MM.1S (cell line): ENCODE measurements at regions not wholly inside any gene's neighbourhood (a gene's known extent, or its start where the extent isn't known, plus 50 kb on each side); places are given as distances from the start of the nearest gene placed in this dataset.

ENCODE experiments used
- DNase-seq: peaks from one replicate; pipeline ENCODE4 v3.0.0-alpha.2; 2015
- H2AFZ ChIP-seq: fragments of 300-600 bp; sonication (generic); 2 replicates; pipeline ENCODE4 v1.6.0; 2016; ENCODE audit warnings: antibody characterized with exemption, low read length
- H3F3A ChIP-seq: fragments of 300-600 bp; sonication (generic); 2 replicates; pipeline ENCODE4 v1.6.1; 2016; ENCODE audit warnings: mild to moderate bottlenecking, antibody characterized with exemption, low read length, moderate library complexity, mixed read lengths; ENCODE audit not compliant: insufficient read depth
- H3K27ac ChIP-seq: fragments of 300-600 bp; sonication (generic); 2 replicates; pipeline ENCODE4 v1.5.1; 2016; ENCODE audit warnings: mild to moderate bottlenecking, low read length
- H3K27me3 ChIP-seq: fragments of 300-600 bp; sonication (generic); replicated peaks from 2 replicates; pipeline ENCODE4 v1.6.0; 2016; ENCODE audit warnings: low read length; ENCODE audit not compliant: insufficient read depth
- H3K36me3 ChIP-seq: fragments of 300-600 bp; sonication (generic); replicated peaks from 2 replicates; pipeline ENCODE4 v1.6.1; 2016; ENCODE audit warnings: mild to moderate bottlenecking, low read length, mixed read lengths; ENCODE audit not compliant: insufficient read depth
- H3K4me1 ChIP-seq: fragments of 300-600 bp; sonication (generic); 2 replicates; pipeline ENCODE4 v1.6.1; 2016; ENCODE audit warnings: low read length, mixed read lengths
- H3K4me2 ChIP-seq: fragments of 300-600 bp; sonication (generic); 2 replicates; pipeline ENCODE4 v1.6.0; 2016; ENCODE audit warnings: low read depth, low read length
- H3K4me3 ChIP-seq: fragments of 300-600 bp; sonication (generic); 2 replicates; pipeline ENCODE4 v1.5.1; 2016; ENCODE audit warnings: low read length, mixed read lengths
- H3K79me2 ChIP-seq: fragments of 300-600 bp; sonication (generic); 2 replicates; pipeline ENCODE4 v1.6.1; 2016; ENCODE audit warnings: mixed run types, low read length, mixed read lengths
- H3K9ac ChIP-seq: fragments of 300-600 bp; sonication (generic); 2 replicates; pipeline ENCODE4 v1.6.1; 2016; ENCODE audit warnings: low read length, mixed read lengths
- H3K9me2 ChIP-seq: fragments of 300-600 bp; sonication (generic); replicated peaks from 2 replicates; pipeline ENCODE4 v1.6.1; 2016; ENCODE audit warnings: mild to moderate bottlenecking, low read length, mixed read lengths; ENCODE audit not compliant: insufficient read depth
- H3K9me3 ChIP-seq: fragments of 300-600 bp; sonication (generic); replicated peaks from 2 replicates; pipeline ENCODE4 v1.6.1; 2016; ENCODE audit warnings: mild to moderate bottlenecking, low read length, mixed read lengths; ENCODE audit not compliant: insufficient read depth
- H4K20me1 ChIP-seq: fragments of 300-600 bp; sonication (generic); 2 replicates; pipeline ENCODE4 v1.6.1; 2016; ENCODE audit warnings: mild to moderate bottlenecking, low read length, moderate library complexity, mixed read lengths; ENCODE audit not compliant: insufficient read depth
- EZH2 ChIP-seq: fragments of 300-600 bp; sonication (generic); optimal IDR thresholded peaks from 2 replicates; pipeline ENCODE3; 2017; ENCODE audit warnings: low read depth, mild to moderate bottlenecking, antibody characterized with exemption, low read length, mixed read lengths
- EZH2phosphoT487 ChIP-seq: fragments of 300-600 bp; sonication (generic); IDR thresholded peaks from 2 replicates; pipeline ENCODE4 v1.6.1; 2018; ENCODE audit warnings: antibody characterized with exemption, low read length
- TF ChIP-seq, protein P1 (sequence below): fragments of 300-600 bp; sonication (generic); IDR thresholded peaks from 2 replicates; pipeline ENCODE4 v1.5.1; 2016; ENCODE audit warnings: antibody characterized with exemption, low read length, mixed read lengths

- DNase-seq, result no peak
- peaks cover 10% of the 10 kb centered on the region for H3K4me1 ChIP-seq
- no peaks in the 10 kb centered on the region for H3K36me3 ChIP-seq
- TF ChIP-seq EZH2 (no peak), EZH2phosphoT487 (no peak)
- TF ChIP-seq, protein P1, sequence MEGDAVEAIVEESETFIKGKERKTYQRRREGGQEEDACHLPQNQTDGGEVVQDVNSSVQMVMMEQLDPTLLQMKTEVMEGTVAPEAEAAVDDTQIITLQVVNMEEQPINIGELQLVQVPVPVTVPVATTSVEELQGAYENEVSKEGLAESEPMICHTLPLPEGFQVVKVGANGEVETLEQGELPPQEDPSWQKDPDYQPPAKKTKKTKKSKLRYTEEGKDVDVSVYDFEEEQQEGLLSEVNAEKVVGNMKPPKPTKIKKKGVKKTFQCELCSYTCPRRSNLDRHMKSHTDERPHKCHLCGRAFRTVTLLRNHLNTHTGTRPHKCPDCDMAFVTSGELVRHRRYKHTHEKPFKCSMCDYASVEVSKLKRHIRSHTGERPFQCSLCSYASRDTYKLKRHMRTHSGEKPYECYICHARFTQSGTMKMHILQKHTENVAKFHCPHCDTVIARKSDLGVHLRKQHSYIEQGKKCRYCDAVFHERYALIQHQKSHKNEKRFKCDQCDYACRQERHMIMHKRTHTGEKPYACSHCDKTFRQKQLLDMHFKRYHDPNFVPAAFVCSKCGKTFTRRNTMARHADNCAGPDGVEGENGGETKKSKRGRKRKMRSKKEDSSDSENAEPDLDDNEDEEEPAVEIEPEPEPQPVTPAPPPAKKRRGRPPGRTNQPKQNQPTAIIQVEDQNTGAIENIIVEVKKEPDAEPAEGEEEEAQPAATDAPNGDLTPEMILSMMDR, result no peak
- no peaks in the 10 kb centered on the region for H4K20me1 ChIP-seq
- H3K9me2 ChIP-seq, result no peaks in the 10 kb centered on the region
- no peaks in the 10 kb centered on the region for H3K27me3 ChIP-seq
- H3K79me2 ChIP-seq, result no peaks in the 10 kb centered on the region
- no peak overlapping the region for H3K4me3 ChIP-seq
- H3K9me3 ChIP-seq, result no peaks in the 10 kb centered on the region
- no peaks in the 10 kb centered on the region for H3F3A ChIP-seq
- H3K27ac ChIP-seq, result no peak overlapping the region
- no peak overlapping the region for H3K4me2 ChIP-seq
- H2AFZ ChIP-seq, result no peak overlapping the region
- no peak overlapping the region for H3K9ac ChIP-seq
Measured at GRCh38 chr3:30548600-30548999, 57.8 kb upstream of the TGFBR2 start.

DNA sequence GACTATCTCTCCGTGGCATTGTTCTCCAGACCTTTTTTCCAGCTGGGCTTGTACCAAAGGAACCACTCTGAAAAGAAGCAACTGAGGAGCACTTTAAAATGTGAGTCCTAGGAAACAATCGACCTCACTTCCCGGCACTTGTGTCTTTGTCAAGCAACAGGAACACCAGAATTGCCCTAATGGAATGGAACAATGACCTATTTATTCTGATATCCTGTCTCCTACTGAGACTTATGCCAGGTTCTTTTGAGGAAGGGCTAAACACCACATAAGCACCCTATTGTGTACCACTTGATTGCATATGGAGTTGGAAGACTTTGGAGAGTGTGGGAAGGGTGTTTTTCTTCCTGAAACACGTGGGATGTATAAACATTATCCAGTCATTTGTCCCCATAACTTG lies 56.8 kb upstream of the TGFBR2 start:
- TF ChIP-seq EZH2phosphoT487, result no peak
- TF ChIP-seq, protein P1, result no peak
- TF ChIP-seq EZH2, result no peak
- Histone ChIP-seq H3F3A (no peaks in the 10 kb centered on the region), H2AFZ (no peak overlapping the region), H3K4me3 (no peak overlapping the region), H3K27me3 (no peaks in the 10 kb centered on the region), H3K9me3 (no peaks in the 10 kb centered on the region), H3K36me3 (no peaks in the 10 kb centered on the region), H3K9me2 (no peaks in the 10 kb centered on the region), H3K79me2 (no peaks in the 10 kb centered on the region), H3K9ac (no peak overlapping the region), H4K20me1 (no peaks in the 10 kb centered on the region), H3K4me1 (peaks cover 10% of the 10 kb centered on the region), H3K27ac (no peak overlapping the region), H3K4me2 (no peak overlapping the region)
- DNase-seq, result no peak

DNA sequence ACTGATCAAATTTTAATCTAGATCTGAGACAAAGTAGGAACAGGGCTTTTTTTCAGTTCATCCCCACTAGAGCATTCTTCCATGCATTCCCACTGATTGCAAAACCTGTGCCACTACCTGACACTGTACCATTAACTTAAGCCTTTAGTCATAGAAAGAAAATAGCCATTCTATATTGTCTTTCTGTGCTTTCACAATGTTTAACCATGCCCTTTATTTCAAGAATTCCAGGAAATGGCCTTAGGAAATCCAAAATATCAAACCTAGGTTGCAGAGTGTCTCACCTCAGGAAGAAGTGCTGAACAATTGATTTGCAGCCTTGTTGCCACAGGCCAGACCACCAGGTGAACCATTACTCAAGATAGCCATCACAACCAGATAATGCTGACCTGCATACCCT lies 56.2 kb upstream of the TGFBR2 start:
- no peaks in the 10 kb centered on the region for H3K9me3 ChIP-seq
- H3K4me3 ChIP-seq, result no peak overlapping the region
- no peaks in the 10 kb centered on the region for H3K36me3 ChIP-seq
- TF ChIP-seq, protein P1, result no peak
- no peak for TF ChIP-seq EZH2
- no peak for TF ChIP-seq EZH2phosphoT487
- no peak overlapping the region for H3K4me2 ChIP-seq
- no peak overlapping the region for H2AFZ ChIP-seq
- H4K20me1 ChIP-seq, result no peaks in the 10 kb centered on the region
- H3F3A ChIP-seq, result no peaks in the 10 kb centered on the region
- H3K9ac ChIP-seq, result no peak overlapping the region
- no peak for DNase-seq
- H3K9me2 ChIP-seq, result no peaks in the 10 kb centered on the region
- H3K27ac ChIP-seq, result no peak overlapping the region
- H3K79me2 ChIP-seq, result no peaks in the 10 kb centered on the region
- peaks cover 10% of the 10 kb centered on the region for H3K4me1 ChIP-seq
- H3K27me3 ChIP-seq, result no peaks in the 10 kb centered on the region
